ENCODE measurements at regions not wholly inside any gene's neighbourhood (a gene's known extent, or its start where the extent isn't known, plus 50 kb on each side); places are given as distances from the start of the nearest gene placed in this dataset.

- no peaks in the 10 kb centered on the region for H3K27me3 ChIP-seq (ENCODE audit: control insufficient read depth in 2 of 2, insufficient read depth in 2 of 2, low read length in 2 of 2)
- H3K9me3 ChIP-seq (replicated peaks; ENCODE audit: control insufficient read depth, insufficient read depth, low read depth, low read length), result no peaks in the 10 kb centered on the region; the same call in 1 of the 2 replicates
- DNase-seq (ENCODE audit: extremely low read depth in 1 of 4, low spot score in 3 of 4) (no peak), FAIRE-seq (no peak), ATAC-seq (no peak)
- POLR2A ChIA-PET, result no interaction called here
- in situ Hi-C loops (cut with MboI), result no loop called here
- H3K27ac ChIP-seq (ENCODE audit: extremely low read depth, low read depth, low read length), result no peak overlapping the region
- H3K36me3 ChIP-seq (ENCODE audit: control insufficient read depth, insufficient read depth, low read length), result no peaks in the 10 kb centered on the region
- H3K4me2 ChIP-seq (ENCODE audit: insufficient read depth, low read length), result no peak overlapping the region
- H3K9me1 ChIP-seq (ENCODE audit: control insufficient read depth, insufficient read depth, low read length), result no peaks in the 10 kb centered on the region
- 0% methylated on average over 4 of the region's 7 CpGs for WGBS (ENCODE audit: insufficient coverage, low coverage, missing lambda C conversion rate)
- CTCF ChIA-PET (ENCODE audit: low intra/inter-chr PET ratio), result no interaction called here
- no peaks in the 10 kb centered on the region for H3K4me1 ChIP-seq (replicated peaks in 1 of 2; ENCODE audit: control insufficient read depth in 2 of 2, insufficient read depth in 2 of 2, low read length in 2 of 2)
- H3K9ac ChIP-seq (ENCODE audit: insufficient read depth in 1 of 2, low read depth in 2 of 2, low read length in 2 of 2), result no peak overlapping the region
- intact Hi-C loops (cut with micrococcal nuclease), result no loop called here
- TF ChIP-seq CBFA2T3 (IDR thresholded peaks at IDR 0.05) (0 out of 2 replicates have a peak, but pooled peaks have one; percentile 5), ESRRB (CRISPR knock-in tag; IDR thresholded peaks at IDR 0.05; ENCODE audit: borderline replicate concordance) (no peak)
- H3K4me3 ChIP-seq, result no peak overlapping the region
- no peaks in the 10 kb centered on the region for H4K20me1 ChIP-seq (replicated peaks; ENCODE audit: control insufficient read depth, insufficient read depth, low read length)
- no TSS peak for BruUV-seq (replicated peaks)
- H3K79me2 ChIP-seq (ENCODE audit: control insufficient read depth, insufficient read depth, low read length), result no peaks in the 10 kb centered on the region
- H2AFZ ChIP-seq (ENCODE audit: low read depth, low read length), result no peak overlapping the region
Measured at GRCh38 chr14:104285508-104285840, 147.1 kb downstream of the KIF26A start.

DNA sequence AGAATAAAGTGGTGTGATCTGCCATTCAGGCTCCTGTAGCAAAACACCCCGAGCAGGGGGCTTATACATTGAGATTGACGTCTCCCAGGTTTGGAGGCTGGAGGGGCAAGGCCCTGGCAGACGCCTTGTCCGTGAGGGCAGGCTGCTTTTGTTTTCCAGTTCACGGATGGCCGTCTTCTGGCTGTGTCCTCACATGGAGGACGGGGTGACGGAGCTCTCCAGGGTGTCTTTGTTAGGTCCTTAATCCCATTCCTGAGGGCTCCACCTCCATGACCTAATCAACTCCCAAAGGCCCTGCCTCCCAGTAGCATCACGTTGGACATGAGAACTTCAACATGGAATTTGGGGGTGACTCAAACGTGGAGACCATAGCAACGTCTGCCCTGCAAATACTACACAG, 147.7 kb downstream of the KIF26A start:
- TF ChIP-seq E2F3 (CRISPR knock-in tag; IDR thresholded peaks at IDR 0.05) (no peak), ZNF764 (CRISPR knock-in tag; IDR thresholded peaks at IDR 0.05; ENCODE audit: low read depth) (no peak), ZNF583 (CRISPR knock-in tag; IDR thresholded peaks at IDR 0.05) (no peak)
- H4K20me1 ChIP-seq (replicated peaks; ENCODE audit: control insufficient read depth, insufficient read depth, low read length), result no peaks in the 10 kb centered on the region
- no peak overlapping the region for H3K9ac ChIP-seq (ENCODE audit: insufficient read depth in 1 of 2, low read depth in 2 of 2, low read length in 2 of 2)
- H3K27me3 ChIP-seq (ENCODE audit: control insufficient read depth in 2 of 2, insufficient read depth in 2 of 2, low read length in 2 of 2), result no peaks in the 10 kb centered on the region
- ChIA-PET POLR2A (no interaction called here), CTCF (ENCODE audit: low intra/inter-chr PET ratio) (no interaction called here)
- in situ Hi-C loops (cut with MboI) (no loop called here), intact Hi-C loops (cut with micrococcal nuclease) (no loop called here)
- DNase-seq (ENCODE audit: extremely low read depth in 1 of 4, low spot score in 3 of 4) (no peak), FAIRE-seq (no peak), ATAC-seq (no peak)
- H3K4me2 ChIP-seq (ENCODE audit: insufficient read depth, low read length), result no peak overlapping the region
- H3K36me3 ChIP-seq (ENCODE audit: control insufficient read depth, insufficient read depth, low read length), result no peaks in the 10 kb centered on the region
- no peaks in the 10 kb centered on the region for H3K9me1 ChIP-seq (ENCODE audit: control insufficient read depth, insufficient read depth, low read length)
- H3K4me1 ChIP-seq (replicated peaks in 1 of 2; ENCODE audit: control insufficient read depth in 2 of 2, insufficient read depth in 2 of 2, low read length in 2 of 2), result no peaks in the 10 kb centered on the region
- H3K9me3 ChIP-seq (replicated peaks; ENCODE audit: control insufficient read depth, insufficient read depth, low read depth, low read length), result no peaks in the 10 kb centered on the region; the same call in 1 of the 2 replicates
- H3K27ac ChIP-seq (ENCODE audit: extremely low read depth, low read depth, low read length), result no peak overlapping the region
- WGBS (ENCODE audit: insufficient coverage, low coverage, missing lambda C conversion rate), result 1% methylated on average over 9 of the region's 11 CpGs
- no TSS peak for BruUV-seq (replicated peaks)
- no peaks in the 10 kb centered on the region for H3K79me2 ChIP-seq (ENCODE audit: control insufficient read depth, insufficient read depth, low read length)
- no peak overlapping the region for H2AFZ ChIP-seq (ENCODE audit: low read depth, low read length)
- no peak overlapping the region for H3K4me3 ChIP-seq

Data from K562 (cell line).